ENCODE measurements at regions not wholly inside any gene's neighbourhood (a gene's known extent, or its start where the extent isn't known, plus 50 kb on each side); places are given as distances from the start of the nearest gene placed in this dataset.

DNA sequence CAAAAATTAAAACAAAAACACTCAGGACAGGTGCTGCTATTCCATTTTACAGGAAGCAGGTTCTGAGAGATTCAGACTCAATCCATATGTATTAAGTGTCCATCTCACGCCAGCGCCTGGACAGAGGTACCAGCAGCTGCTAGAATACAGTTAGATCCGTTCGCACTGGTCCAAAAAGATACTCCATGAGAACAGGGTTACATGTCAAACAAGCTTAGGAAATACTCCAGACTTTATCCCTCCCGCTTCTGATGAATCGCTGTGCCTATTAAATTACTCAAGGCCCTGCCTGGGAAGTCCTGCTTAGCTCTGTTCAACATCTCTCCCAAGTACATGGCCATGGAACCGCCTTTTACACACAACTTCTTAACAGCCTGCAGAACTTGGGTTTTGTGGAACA, 50.2 kb upstream of the SLC35C1 start:
- intact Hi-C loops (cut with DNase I; ENCODE audit: low total_unique reads): no loop called here
- TF ChIP-seq CTCF (IDR thresholded peaks at IDR 0.05) (no peak), POLR2AphosphoS5 (IDR thresholded peaks at IDR 0.05) (no peak), POLR2A (IDR thresholded peaks at IDR 0.05) (no peak)
- Histone ChIP-seq H3K4me3 (no peak overlapping the region), H3K36me3 (no peaks in the 10 kb centered on the region), H3K27ac (no peak overlapping the region), H3K4me1 (no peaks in the 10 kb centered on the region), H3K9me3 (no peaks in the 10 kb centered on the region), H3K27me3 (peaks cover 0 to 20% of the 10 kb centered on the region in 2 donors)
- DNase-seq (ENCODE audit: low spot score in 2 of 2): no peak

DNA sequence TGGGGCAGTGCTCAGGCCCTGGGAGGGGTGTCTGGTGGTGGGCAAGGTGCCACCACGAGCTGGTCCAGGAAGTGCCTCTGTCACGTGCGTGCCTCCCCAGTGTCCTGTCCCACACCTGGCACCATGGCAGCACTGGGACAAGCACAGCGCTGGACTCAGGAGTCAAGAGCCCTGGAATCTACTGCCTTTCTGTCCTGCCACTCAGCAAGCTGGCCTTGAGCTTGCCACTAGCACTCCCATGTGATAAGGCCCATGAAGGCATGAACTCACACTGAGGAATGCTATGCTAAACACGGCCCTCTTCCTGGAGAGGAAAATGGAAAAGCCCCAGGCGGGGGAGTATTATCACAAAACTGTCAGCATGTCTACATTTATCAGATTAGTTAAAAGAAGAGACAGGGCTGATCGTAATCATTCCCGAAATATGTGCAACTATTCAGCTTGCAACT, 50.7 kb upstream of the SLC35C1 start:
- Histone ChIP-seq H3K36me3 (no peaks in the 10 kb centered on the region), H3K9me3 (no peaks in the 10 kb centered on the region), H3K4me1 (no peaks in the 10 kb centered on the region), H3K27ac (no peak overlapping the region), H3K27me3 (peaks cover 0 to 20% of the 10 kb centered on the region in 2 donors), H3K4me3 (no peak overlapping the region)
- no peak for TF ChIP-seq CTCF (IDR thresholded peaks at IDR 0.05)
- no peak for TF ChIP-seq POLR2AphosphoS5 (IDR thresholded peaks at IDR 0.05)
- TF ChIP-seq POLR2A (IDR thresholded peaks at IDR 0.05): no peak
- intact Hi-C loops (cut with DNase I; ENCODE audit: low total_unique reads): no loop called here
- DNase-seq (ENCODE audit: low spot score in 2 of 2): no peak

DNA sequence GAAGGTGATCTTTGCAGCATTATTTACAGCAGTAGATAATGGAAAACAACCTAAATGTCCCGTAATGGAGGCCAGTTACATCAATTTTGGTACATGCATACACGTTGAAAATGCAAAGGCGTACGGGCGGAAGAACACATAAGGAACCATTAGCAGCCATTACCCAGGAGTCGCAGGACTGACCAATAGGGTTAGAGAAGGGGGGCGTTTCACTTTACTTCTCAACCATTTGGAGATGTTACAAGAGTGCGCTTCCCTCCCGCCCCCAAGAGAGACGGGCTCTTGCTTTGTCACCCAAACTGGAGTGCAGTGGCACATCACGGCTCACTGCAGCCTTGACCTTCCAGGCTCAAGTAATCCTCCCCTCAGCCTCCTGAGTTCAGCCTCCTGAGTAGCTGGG, 52.8 kb upstream of the SLC35C1 start:
- Histone ChIP-seq H3K4me3 (no peak overlapping the region), H3K36me3 (no peaks in the 10 kb centered on the region), H3K27ac (no peak overlapping the region), H3K27me3 (peaks cover 0 to 20% of the 10 kb centered on the region in 2 donors), H3K9me3 (no peaks in the 10 kb centered on the region), H3K4me1 (no peaks in the 10 kb centered on the region)
- intact Hi-C loops (cut with DNase I; ENCODE audit: low total_unique reads): no loop called here
- TF ChIP-seq CTCF (IDR thresholded peaks at IDR 0.05) (no peak), POLR2AphosphoS5 (IDR thresholded peaks at IDR 0.05) (no peak), POLR2A (IDR thresholded peaks at IDR 0.05) (no peak)
- no peak for DNase-seq (ENCODE audit: low spot score in 2 of 2)

DNA sequence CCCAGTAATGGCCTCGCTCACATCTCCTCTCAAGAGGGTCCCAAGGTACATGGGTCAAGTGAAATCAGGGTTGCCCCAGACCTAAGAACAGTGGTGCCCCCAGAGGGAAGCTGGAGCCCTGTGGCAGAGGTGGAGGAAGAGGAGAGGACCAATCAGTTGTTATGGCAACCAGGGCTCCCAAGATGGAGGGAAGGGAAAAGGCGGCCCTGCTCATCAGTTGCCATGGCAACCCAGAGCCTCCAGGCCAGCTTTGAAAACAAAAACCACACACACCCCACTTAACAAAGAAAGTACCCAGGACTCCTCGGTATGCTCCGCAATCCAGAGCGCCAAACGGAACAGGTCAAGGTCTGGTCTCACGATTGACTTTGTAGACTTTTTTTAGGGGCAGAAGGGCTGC, 53.5 kb upstream of the SLC35C1 start:
- intact Hi-C loops (cut with DNase I; ENCODE audit: low total_unique reads): no loop called here
- peaks cover 0 to 20% of the 10 kb centered on the region in 2 donors for H3K27me3 ChIP-seq
- no peaks in the 10 kb centered on the region for H3K36me3 ChIP-seq
- H3K4me3 ChIP-seq: no peak overlapping the region
- no peak overlapping the region for H3K27ac ChIP-seq
- DNase-seq (ENCODE audit: low spot score in 2 of 2): no peak
- H3K9me3 ChIP-seq: no peaks in the 10 kb centered on the region
- TF ChIP-seq POLR2A (IDR thresholded peaks at IDR 0.05): no peak
- TF ChIP-seq CTCF (IDR thresholded peaks at IDR 0.05): no peak
- no peak for TF ChIP-seq POLR2AphosphoS5 (IDR thresholded peaks at IDR 0.05)
- H3K4me1 ChIP-seq: no peaks in the 10 kb centered on the region

DNA sequence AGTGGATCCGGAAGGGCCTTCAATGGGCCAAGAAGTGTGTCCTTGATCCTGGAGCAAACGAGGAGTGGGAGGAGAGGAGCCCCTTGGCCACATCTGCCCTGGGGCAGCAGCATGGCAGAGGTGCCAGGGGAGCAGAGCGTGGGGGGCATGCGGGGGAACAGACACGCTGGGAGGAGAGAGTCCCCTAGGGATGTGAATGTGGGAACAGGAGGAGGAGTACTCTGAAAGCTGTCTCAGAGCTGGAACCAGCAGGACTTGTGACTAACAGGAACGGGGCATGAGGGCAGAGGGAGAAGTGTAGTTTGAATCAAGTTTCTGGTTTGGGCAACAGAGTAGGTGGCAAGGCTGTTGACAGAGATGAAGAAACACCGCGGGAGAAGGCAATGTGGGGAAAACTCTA, 54.5 kb upstream of the SLC35C1 start:
- Histone ChIP-seq H3K4me1 (no peaks in the 10 kb centered on the region), H3K9me3 (no peaks in the 10 kb centered on the region), H3K27ac (no peak overlapping the region)

More for the DNA sequence above, 54.5 kb upstream of the SLC35C1 start:
- DNase-seq (ENCODE audit: low spot score in 2 of 2): no peak
- Histone ChIP-seq H3K36me3 (no peaks in the 10 kb centered on the region), H3K27me3 (peaks cover 0 to 17% of the 10 kb centered on the region in 2 donors), H3K4me3 (no peak overlapping the region)
- no peak for TF ChIP-seq CTCF (IDR thresholded peaks at IDR 0.05)
- no peak for TF ChIP-seq POLR2A (IDR thresholded peaks at IDR 0.05)
- TF ChIP-seq POLR2AphosphoS5 (IDR thresholded peaks at IDR 0.05): no peak
- intact Hi-C loops (cut with DNase I; ENCODE audit: low total_unique reads): no loop called here
